SK-N-MC (cell line): ENCODE measurements at regions not wholly inside any gene's neighbourhood (a gene's known extent, or its start where the extent isn't known, plus 50 kb on each side); places are given as distances from the start of the nearest gene placed in this dataset.

Experiments used
- EZH2 ChIP-seq: fragments of 200-600 bp; sonication (generic); IDR thresholded peaks from one replicate; pipeline ENCODE4 v1.6.1; 2017; ENCODE audit warnings: antibody characterized with exemption
- POLR2AphosphoS5 ChIP-seq: IDR thresholded peaks from 2 replicates; pipeline ENCODE4 v1.6.1; 2012; ENCODE audit warnings: mild to moderate bottlenecking, low read depth, low read length, borderline replicate concordance

DNA sequence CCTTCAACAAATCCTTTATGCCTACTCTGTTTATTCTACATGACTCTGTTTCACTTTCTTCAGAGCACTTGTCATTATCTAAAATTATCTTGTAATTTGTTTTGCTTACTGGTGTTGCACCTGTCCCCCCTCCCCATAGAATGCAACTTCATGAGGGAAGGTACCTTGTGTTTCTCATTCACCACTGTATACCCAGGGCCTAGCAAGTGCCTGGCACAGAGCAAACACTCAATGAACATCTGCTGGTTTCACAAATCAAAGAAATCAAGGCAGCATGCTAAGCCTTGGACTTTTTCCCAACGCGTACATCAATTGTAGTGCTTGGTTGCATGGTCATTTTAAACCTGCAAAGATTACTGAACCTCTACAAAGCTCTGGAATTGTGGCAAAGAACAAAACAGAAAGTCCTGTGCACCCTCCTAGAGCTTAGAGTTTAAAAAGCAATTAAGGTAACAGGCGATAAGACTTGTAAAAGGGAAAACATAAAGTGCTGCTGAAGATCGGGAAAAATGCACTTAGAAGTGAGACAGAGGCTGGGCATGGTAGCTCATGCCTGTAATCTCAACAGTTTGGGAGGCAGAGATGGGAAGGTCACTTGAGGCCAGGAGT is 479.1 kb downstream of the MED13L start:
- TF ChIP-seq POLR2AphosphoS5 (no peak), EZH2 (no peak)
